ENCODE measurements at regions not wholly inside any gene's neighbourhood (a gene's known extent, or its start where the extent isn't known, plus 50 kb on each side); places are given as distances from the start of the nearest gene placed in this dataset.

- DNase-seq, result no peak
- H3K18ac ChIP-seq (ENCODE audit: low read length), result no peak overlapping the region
- no peaks in the 10 kb centered on the region for H3K9me3 ChIP-seq (ENCODE audit: insufficient read depth, low read depth, low read length)
- H2BK12ac ChIP-seq (ENCODE audit: low read length), result no peak overlapping the region
- H4K8ac ChIP-seq (ENCODE audit: low read depth, low read length), result no peak overlapping the region
- no peaks in the 10 kb centered on the region for H3K27me3 ChIP-seq (ENCODE audit: insufficient read depth, low read length)
- H3K27ac ChIP-seq (ENCODE audit: low read depth, low read length), result no peak overlapping the region
- no peak overlapping the region for H4K12ac ChIP-seq (ENCODE audit: low read depth, low read length)
- H3K79me1 ChIP-seq (ENCODE audit: low read length), result no peaks in the 10 kb centered on the region
- WGBS (ENCODE audit: extremely low coverage, insufficient coverage, insufficient read length), result no CpG with 5 or more reads among the region's 10 CpGs
- no peak overlapping the region for H3K23ac ChIP-seq (ENCODE audit: low read length)
- no peak overlapping the region for H3K4ac ChIP-seq (ENCODE audit: low read depth, low read length)
- H3K4me3 ChIP-seq (ENCODE audit: low read depth, low read length), result no peak overlapping the region
- H2BK5ac ChIP-seq (ENCODE audit: low read depth, low read length, poor library complexity), result no peak overlapping the region
- H2AK5ac ChIP-seq (ENCODE audit: low read length), result no peak overlapping the region
- H3K4me1 ChIP-seq (ENCODE audit: control insufficient read depth in 1 of 2, insufficient read depth in 2 of 2, low read length in 2 of 2), result no peaks in the 10 kb centered on the region
- no peak overlapping the region for H3K4me2 ChIP-seq (ENCODE audit: low read length)
- H3K9ac ChIP-seq (ENCODE audit: low read length), result no peak overlapping the region
- no peak overlapping the region for H4K91ac ChIP-seq (ENCODE audit: low read depth, low read length)
- H3K36me3 ChIP-seq (ENCODE audit: control insufficient read depth in 1 of 2, insufficient read depth in 2 of 2, low read length in 2 of 2), result no peaks in the 10 kb centered on the region
- H2AFZ ChIP-seq (ENCODE audit: insufficient read depth, low read length, poor library complexity), result no peak overlapping the region
- H3K79me2 ChIP-seq (ENCODE audit: control insufficient read depth, insufficient read depth, low read length, poor library complexity), result no peaks in the 10 kb centered on the region
- no peak overlapping the region for H2BK120ac ChIP-seq (ENCODE audit: insufficient read depth, low read length, poor library complexity)
- H3K14ac ChIP-seq (ENCODE audit: low read length), result no peak overlapping the region
Measured at GRCh38 chr1:67919274-67920072, 86.2 kb upstream of the GNG12 start.

- WGBS (ENCODE audit: extremely low coverage, insufficient coverage, insufficient read length), result no CpG with 5 or more reads among the region's 2 CpGs
Measured at GRCh38 chr1:67918067-67918466, 84.8 kb upstream of the GNG12 start.

GRCh38 chr1:67917006-67917405 lies 83.7 kb upstream of the GNG12 start:
- no peak overlapping the region for H2BK5ac ChIP-seq (ENCODE audit: low read depth, low read length, poor library complexity)
- DNase-seq, result no peak
- no peak overlapping the region for H3K4me2 ChIP-seq (ENCODE audit: low read length)
- H2BK120ac ChIP-seq (ENCODE audit: insufficient read depth, low read length, poor library complexity), result no peak overlapping the region
- H3K23ac ChIP-seq (ENCODE audit: low read length), result no peak overlapping the region
- H4K12ac ChIP-seq (ENCODE audit: low read depth, low read length), result no peak overlapping the region
- H2AK5ac ChIP-seq (ENCODE audit: low read length), result no peak overlapping the region
- no peak overlapping the region for H4K8ac ChIP-seq (ENCODE audit: low read depth, low read length)
- H3K4me1 ChIP-seq (ENCODE audit: control insufficient read depth in 1 of 2, insufficient read depth in 2 of 2, low read length in 2 of 2), result no peaks in the 10 kb centered on the region
- H3K79me2 ChIP-seq (ENCODE audit: control insufficient read depth, insufficient read depth, low read length, poor library complexity), result no peaks in the 10 kb centered on the region
- H3K79me1 ChIP-seq (ENCODE audit: low read length), result no peaks in the 10 kb centered on the region
- H3K27me3 ChIP-seq (ENCODE audit: insufficient read depth, low read length), result no peaks in the 10 kb centered on the region
- H3K9ac ChIP-seq (ENCODE audit: low read length), result no peak overlapping the region
- no peak overlapping the region for H3K14ac ChIP-seq (ENCODE audit: low read length)
- no peak overlapping the region for H2AFZ ChIP-seq (ENCODE audit: insufficient read depth, low read length, poor library complexity)
- H3K4ac ChIP-seq (ENCODE audit: low read depth, low read length), result no peak overlapping the region
- H3K4me3 ChIP-seq (ENCODE audit: low read depth, low read length), result no peak overlapping the region
- no peak overlapping the region for H4K91ac ChIP-seq (ENCODE audit: low read depth, low read length)
- H2BK12ac ChIP-seq (ENCODE audit: low read length), result no peak overlapping the region
- no peaks in the 10 kb centered on the region for H3K36me3 ChIP-seq (ENCODE audit: control insufficient read depth in 1 of 2, insufficient read depth in 2 of 2, low read length in 2 of 2)
- H3K9me3 ChIP-seq (ENCODE audit: insufficient read depth, low read depth, low read length), result no peaks in the 10 kb centered on the region
- no peak overlapping the region for H3K27ac ChIP-seq (ENCODE audit: low read depth, low read length)
- H3K18ac ChIP-seq (ENCODE audit: low read length), result no peak overlapping the region

More at GRCh38 chr1:67918067-67918466, 84.8 kb upstream of the GNG12 start:
- Histone ChIP-seq H3K9ac (ENCODE audit: low read length) (no peak overlapping the region), H3K4ac (ENCODE audit: low read depth, low read length) (no peak overlapping the region), H2BK120ac (ENCODE audit: insufficient read depth, low read length, poor library complexity) (no peak overlapping the region), H3K27me3 (ENCODE audit: insufficient read depth, low read length) (no peaks in the 10 kb centered on the region), H4K12ac (ENCODE audit: low read depth, low read length) (no peak overlapping the region), H3K27ac (ENCODE audit: low read depth, low read length) (no peak overlapping the region), H3K79me1 (ENCODE audit: low read length) (no peaks in the 10 kb centered on the region), H2BK5ac (ENCODE audit: low read depth, low read length, poor library complexity) (no peak overlapping the region), H3K79me2 (ENCODE audit: control insufficient read depth, insufficient read depth, low read length, poor library complexity) (no peaks in the 10 kb centered on the region), H3K14ac (ENCODE audit: low read length) (no peak overlapping the region), H2AK5ac (ENCODE audit: low read length) (no peak overlapping the region), H2AFZ (ENCODE audit: insufficient read depth, low read length, poor library complexity) (no peak overlapping the region), H3K4me1 (ENCODE audit: control insufficient read depth in 1 of 2, insufficient read depth in 2 of 2, low read length in 2 of 2) (no peaks in the 10 kb centered on the region), H3K9me3 (ENCODE audit: insufficient read depth, low read depth, low read length) (no peaks in the 10 kb centered on the region), H3K4me3 (ENCODE audit: low read depth, low read length) (no peak overlapping the region), H4K8ac (ENCODE audit: low read depth, low read length) (no peak overlapping the region), H4K91ac (ENCODE audit: low read depth, low read length) (no peak overlapping the region), H3K36me3 (ENCODE audit: control insufficient read depth in 1 of 2, insufficient read depth in 2 of 2, low read length in 2 of 2) (no peaks in the 10 kb centered on the region), H3K4me2 (ENCODE audit: low read length) (no peak overlapping the region), H2BK12ac (ENCODE audit: low read length) (no peak overlapping the region), H3K23ac (ENCODE audit: low read length) (no peak overlapping the region), H3K18ac (ENCODE audit: low read length) (no peak overlapping the region)
- no peak for DNase-seq

- H3K18ac ChIP-seq (ENCODE audit: low read length), result no peak overlapping the region
- H2BK120ac ChIP-seq (ENCODE audit: insufficient read depth, low read length, poor library complexity), result no peak overlapping the region
- WGBS (ENCODE audit: extremely low coverage, insufficient coverage, insufficient read length), result no CpG with 5 or more reads among the region's 8 CpGs
- H2BK12ac ChIP-seq (ENCODE audit: low read length), result no peak overlapping the region
- H2AK5ac ChIP-seq (ENCODE audit: low read length), result no peak overlapping the region
- H3K4me1 ChIP-seq (ENCODE audit: control insufficient read depth in 1 of 2, insufficient read depth in 2 of 2, low read length in 2 of 2), result no peaks in the 10 kb centered on the region
- H3K36me3 ChIP-seq (ENCODE audit: control insufficient read depth in 1 of 2, insufficient read depth in 2 of 2, low read length in 2 of 2), result no peaks in the 10 kb centered on the region
- no peak overlapping the region for H3K9ac ChIP-seq (ENCODE audit: low read length)
- no peak overlapping the region for H2BK5ac ChIP-seq (ENCODE audit: low read depth, low read length, poor library complexity)
- H3K23ac ChIP-seq (ENCODE audit: low read length), result no peak overlapping the region
- H2AFZ ChIP-seq (ENCODE audit: insufficient read depth, low read length, poor library complexity), result no peak overlapping the region
- no peaks in the 10 kb centered on the region for H3K79me1 ChIP-seq (ENCODE audit: low read length)
- no peak overlapping the region for H4K12ac ChIP-seq (ENCODE audit: low read depth, low read length)
- no peaks in the 10 kb centered on the region for H3K27me3 ChIP-seq (ENCODE audit: insufficient read depth, low read length)
- no peak overlapping the region for H3K4me2 ChIP-seq (ENCODE audit: low read length)
- H3K79me2 ChIP-seq (ENCODE audit: control insufficient read depth, insufficient read depth, low read length, poor library complexity), result no peaks in the 10 kb centered on the region
- H3K14ac ChIP-seq (ENCODE audit: low read length), result no peak overlapping the region
- DNase-seq, result no peak
- no peak overlapping the region for H3K4me3 ChIP-seq (ENCODE audit: low read depth, low read length)
- H4K8ac ChIP-seq (ENCODE audit: low read depth, low read length), result no peak overlapping the region
- H3K27ac ChIP-seq (ENCODE audit: low read depth, low read length), result no peak overlapping the region
- H3K9me3 ChIP-seq (ENCODE audit: insufficient read depth, low read depth, low read length), result no peaks in the 10 kb centered on the region
- no peak overlapping the region for H4K91ac ChIP-seq (ENCODE audit: low read depth, low read length)
- no peak overlapping the region for H3K4ac ChIP-seq (ENCODE audit: low read depth, low read length)
Measured at GRCh38 chr1:67916140-67916886, 83.0 kb upstream of the GNG12 start.
